Breast epithelium (tissue), 4 donors: ENCODE measurements at regions not wholly inside any gene's neighbourhood (a gene's known extent, or its start where the extent isn't known, plus 50 kb on each side); places are given as distances from the start of the nearest gene placed in this dataset.

Experiments
- DNase-seq, 2 donors: peaks; one replicate each; pipeline ENCODE4 v3.0.0-alpha.2; 2019; ENCODE audit warnings: low spot score in 2 of 2
- H3K27ac ChIP-seq, 2 donors: fragments of 200-600 bp; sonication (generic) in 1 of 2; one replicate each; pipeline ENCODE4 v1.5.1; 2016 to 2019; ENCODE audit warnings: mild to moderate bottlenecking in 1 of 2
- H3K27me3 ChIP-seq, 2 donors: fragments of 200-600 bp; sonication (generic) in 1 of 2; one replicate each; pipeline versions ENCODE4 v1.5.1 to v1.6.0; 2017 to 2019; ENCODE audit warnings: control low read depth in 1 of 2, mild to moderate bottlenecking in 1 of 2
- H3K36me3 ChIP-seq: fragments of 200-600 bp; one replicate; pipeline ENCODE4 v1.5.1; 2019
- H3K4me1 ChIP-seq, 2 donors: fragments of 200-600 bp; sonication (generic); one replicate each; pipeline ENCODE4 v1.5.1; 2016 to 2019; ENCODE audit warnings: control low read depth in 1 of 2
- H3K4me3 ChIP-seq, 3 donors: fragments of 200-600 bp; sonication (generic); 1 replicate in 2 of 3; 2 replicates in 1 of 3; pipeline ENCODE4 v1.5.1; 2016 to 2019; ENCODE audit warnings: mild to moderate bottlenecking in 3 of 3, moderate library complexity in 2 of 3
- H3K9me3 ChIP-seq, 2 donors: fragments of 200-600 bp; sonication (generic) in 1 of 2; one replicate each; pipeline ENCODE4 v1.5.1; 2016 to 2019; ENCODE audit warnings: control low read depth in 1 of 2
- POLR2A ChIP-seq: fragments of 450-650 bp; IDR thresholded peaks from one replicate; pipeline ENCODE4 v1.6.1; 2016; ENCODE audit warnings: antibody characterized with exemption, mild to moderate bottlenecking, moderate library complexity
- POLR2AphosphoS5 ChIP-seq, 3 donors: sonication (generic); formaldehyde crosslinking; IDR thresholded peaks; one replicate each; pipeline ENCODE4 v1.6.1; 2017; ENCODE audit warnings: antibody characterized with exemption in 3 of 3
- intact Hi-C: fragments of 100-400 bp; cut with DNase I; formaldehyde crosslinking; loops from one replicate; pipeline ENCODE4 v1.15.1; 2023; ENCODE audit warnings: low total_unique reads
- TF ChIP-seq, protein P1 (sequence below), 3 donors: fragments of 450-650 bp; IDR thresholded peaks; one replicate each; pipeline ENCODE4 v1.5.1; 2016 to 2017; ENCODE audit warnings: antibody characterized with exemption in 3 of 3, mild to moderate bottlenecking in 3 of 3, moderate library complexity in 3 of 3

DNA sequence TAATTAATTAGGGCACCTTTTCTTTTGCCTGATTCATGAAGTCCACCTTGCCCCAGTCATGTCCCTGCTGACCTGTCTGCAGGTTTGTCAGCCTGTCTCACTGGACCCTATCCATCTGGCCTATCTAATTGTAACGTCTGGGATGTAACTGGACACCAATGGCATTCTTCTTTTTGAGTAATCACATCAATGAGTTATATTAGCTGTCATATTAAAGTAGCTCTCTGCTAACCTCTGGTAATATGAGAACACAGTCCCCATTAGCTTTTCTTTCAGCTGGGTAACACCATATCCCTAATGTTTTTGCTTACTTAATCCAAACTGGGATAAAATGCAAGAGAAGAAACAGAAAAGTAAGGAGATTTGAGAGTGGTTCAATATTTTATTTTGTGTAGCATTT is 166.2 kb upstream of the VEPH1 start:
- H3K36me3 ChIP-seq: no peaks in the 10 kb centered on the region
- no peak overlapping the region for H3K4me3 ChIP-seq
- H3K27ac ChIP-seq: no peak overlapping the region
- H3K9me3 ChIP-seq: peaks cover 0 to 4% of the 10 kb centered on the region in 2 donors
- no peaks in the 10 kb centered on the region for H3K4me1 ChIP-seq
- intact Hi-C loops: no loop called here
- no peaks in the 10 kb centered on the region for H3K27me3 ChIP-seq
- no peak for DNase-seq
- TF ChIP-seq POLR2AphosphoS5 (IDR thresholded peaks at IDR 0.05): no peak
- TF ChIP-seq POLR2A: no peak
- TF ChIP-seq, protein P1, sequence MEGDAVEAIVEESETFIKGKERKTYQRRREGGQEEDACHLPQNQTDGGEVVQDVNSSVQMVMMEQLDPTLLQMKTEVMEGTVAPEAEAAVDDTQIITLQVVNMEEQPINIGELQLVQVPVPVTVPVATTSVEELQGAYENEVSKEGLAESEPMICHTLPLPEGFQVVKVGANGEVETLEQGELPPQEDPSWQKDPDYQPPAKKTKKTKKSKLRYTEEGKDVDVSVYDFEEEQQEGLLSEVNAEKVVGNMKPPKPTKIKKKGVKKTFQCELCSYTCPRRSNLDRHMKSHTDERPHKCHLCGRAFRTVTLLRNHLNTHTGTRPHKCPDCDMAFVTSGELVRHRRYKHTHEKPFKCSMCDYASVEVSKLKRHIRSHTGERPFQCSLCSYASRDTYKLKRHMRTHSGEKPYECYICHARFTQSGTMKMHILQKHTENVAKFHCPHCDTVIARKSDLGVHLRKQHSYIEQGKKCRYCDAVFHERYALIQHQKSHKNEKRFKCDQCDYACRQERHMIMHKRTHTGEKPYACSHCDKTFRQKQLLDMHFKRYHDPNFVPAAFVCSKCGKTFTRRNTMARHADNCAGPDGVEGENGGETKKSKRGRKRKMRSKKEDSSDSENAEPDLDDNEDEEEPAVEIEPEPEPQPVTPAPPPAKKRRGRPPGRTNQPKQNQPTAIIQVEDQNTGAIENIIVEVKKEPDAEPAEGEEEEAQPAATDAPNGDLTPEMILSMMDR (IDR thresholded peaks at IDR 0.05): no peak

DNA sequence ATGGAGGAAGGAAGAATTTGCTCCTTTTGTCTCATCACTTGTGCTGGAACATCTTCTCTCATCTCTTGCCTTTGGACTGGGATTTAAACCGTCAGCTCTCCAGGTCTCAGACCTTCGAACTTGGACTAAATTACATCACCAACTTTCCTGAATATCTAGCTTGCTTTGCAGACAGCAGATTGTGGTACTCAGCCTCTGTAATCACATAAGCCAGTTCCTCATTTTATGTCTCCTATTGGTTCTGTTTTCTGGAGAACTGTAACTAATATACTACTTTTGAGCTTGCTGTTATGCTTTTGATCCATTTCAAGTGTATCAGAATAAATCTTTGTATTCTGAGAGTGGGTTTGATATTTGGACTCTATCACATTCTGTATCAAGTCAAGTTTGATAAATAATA is 164.3 kb upstream of the VEPH1 start:
- intact Hi-C loops: no loop called here
- DNase-seq: no peak

DNA sequence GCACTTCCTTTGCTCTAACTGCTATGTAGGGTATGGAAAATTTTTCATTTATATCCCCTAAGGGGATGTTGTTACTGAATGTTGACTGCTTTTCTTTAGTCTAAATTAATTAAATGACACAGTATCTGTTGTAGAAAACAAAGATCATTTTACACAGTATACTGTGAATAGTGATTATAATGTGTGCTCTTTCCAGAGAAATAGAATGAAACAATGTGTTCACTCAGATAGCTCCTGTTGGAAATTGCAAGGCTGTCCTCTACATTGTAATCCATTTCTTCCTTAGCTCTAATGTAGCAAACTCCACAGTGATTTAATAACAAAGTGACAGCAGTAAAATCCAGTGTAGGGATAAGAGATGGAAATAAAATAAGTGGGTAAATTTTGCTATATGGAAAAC is 159.0 kb upstream of the VEPH1 start:
- Histone ChIP-seq H3K4me3 (no peak overlapping the region), H3K4me1 (no peaks in the 10 kb centered on the region), H3K27me3 (no peaks in the 10 kb centered on the region), H3K27ac (no peak overlapping the region), H3K9me3 (no peaks in the 10 kb centered on the region), H3K36me3 (no peaks in the 10 kb centered on the region)
- no peak for DNase-seq
- TF ChIP-seq POLR2A: no peak
- no peak for TF ChIP-seq POLR2AphosphoS5 (IDR thresholded peaks at IDR 0.05)
- TF ChIP-seq, protein P1 (IDR thresholded peaks at IDR 0.05): no peak
- intact Hi-C loops: no loop called here

More for the DNA sequence above, 164.3 kb upstream of the VEPH1 start:
- Histone ChIP-seq H3K36me3 (no peaks in the 10 kb centered on the region), H3K27ac (no peak overlapping the region), H3K9me3 (no peaks in the 10 kb centered on the region), H3K4me3 (no peak overlapping the region), H3K4me1 (no peaks in the 10 kb centered on the region), H3K27me3 (no peaks in the 10 kb centered on the region)
- TF ChIP-seq POLR2A: no peak
- TF ChIP-seq, protein P1 (IDR thresholded peaks at IDR 0.05): no peak
- no peak for TF ChIP-seq POLR2AphosphoS5 (IDR thresholded peaks at IDR 0.05)

DNA sequence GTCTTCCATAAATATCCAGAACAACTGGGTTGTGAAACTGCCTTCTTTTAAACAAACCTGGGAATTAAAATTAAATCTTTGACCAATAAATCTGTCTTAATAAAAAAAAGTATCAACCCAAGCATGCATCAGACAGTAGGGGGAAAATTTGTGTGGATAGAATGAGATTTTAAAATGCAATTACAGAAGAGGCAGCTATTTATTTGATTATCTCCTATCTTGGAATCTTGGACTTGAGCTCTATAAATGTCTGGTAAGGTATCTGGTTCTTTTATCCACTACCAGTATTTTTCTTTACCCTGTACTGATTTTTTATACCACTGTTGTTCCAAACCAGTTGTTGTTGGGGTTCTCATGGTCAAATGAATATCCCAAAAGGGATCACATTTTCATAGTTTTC is 157.6 kb upstream of the VEPH1 start:
- no peaks in the 10 kb centered on the region for H3K4me1 ChIP-seq
- intact Hi-C loops: no loop called here
- DNase-seq: no peak
- no peaks in the 10 kb centered on the region for H3K9me3 ChIP-seq
- TF ChIP-seq POLR2AphosphoS5 (IDR thresholded peaks at IDR 0.05): no peak
- TF ChIP-seq, protein P1 (IDR thresholded peaks at IDR 0.05): no peak
- no peak for TF ChIP-seq POLR2A
- H3K36me3 ChIP-seq: no peaks in the 10 kb centered on the region
- H3K27ac ChIP-seq: no peak overlapping the region
- no peak overlapping the region for H3K4me3 ChIP-seq
- H3K27me3 ChIP-seq: no peaks in the 10 kb centered on the region

DNA sequence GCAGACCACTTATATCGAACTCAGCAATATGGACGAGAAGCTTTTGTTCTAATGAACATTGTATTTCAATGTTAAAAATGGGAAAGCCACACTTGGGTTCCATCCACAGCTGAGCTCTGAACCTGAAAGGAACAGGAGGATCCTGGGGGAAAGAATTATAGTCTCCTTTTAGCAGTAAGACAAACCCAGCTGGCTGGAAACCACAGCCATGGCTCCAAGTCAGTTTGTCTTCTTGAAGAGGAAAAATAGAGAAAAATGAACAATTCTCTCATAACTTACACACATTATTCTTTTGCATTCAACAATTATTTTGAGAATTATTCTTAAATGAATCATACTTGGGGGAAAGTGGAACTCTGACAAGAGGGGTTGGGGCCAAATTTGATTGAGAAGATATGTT is 149.2 kb upstream of the VEPH1 start:
- Histone ChIP-seq H3K27me3 (no peaks in the 10 kb centered on the region), H3K27ac (no peak overlapping the region), H3K9me3 (no peaks in the 10 kb centered on the region), H3K4me3 (no peak overlapping the region), H3K36me3 (no peaks in the 10 kb centered on the region), H3K4me1 (no peaks in the 10 kb centered on the region)
- intact Hi-C loops: no loop called here
- DNase-seq: no peak
- no peak for TF ChIP-seq POLR2A
- TF ChIP-seq, protein P1 (IDR thresholded peaks at IDR 0.05): no peak
- no peak for TF ChIP-seq POLR2AphosphoS5 (IDR thresholded peaks at IDR 0.05)
